Endodermal cell (in vitro differentiated cells): ENCODE measurements at regions not wholly inside any gene's neighbourhood (a gene's known extent, or its start where the extent isn't known, plus 50 kb on each side); places are given as distances from the start of the nearest gene placed in this dataset.

Experiments
- DNase-seq: peaks from one replicate; pipeline ENCODE4 v3.0.0-alpha.2; 2017
- H3K27ac ChIP-seq: 2 replicates; pipeline ENCODE4 v1.5.1; 2013; ENCODE audit warnings: mild to moderate bottlenecking, low read depth, low read length, moderate library complexity
- H3K27me3 ChIP-seq: 2 replicates; pipeline ENCODE4 v1.6.1; 2013; ENCODE audit warnings: mild to moderate bottlenecking, low read length, moderate library complexity; ENCODE audit not compliant: insufficient read depth, control insufficient read depth, poor library complexity, severe bottlenecking
- H3K36me3 ChIP-seq: 2 replicates; pipeline ENCODE4 v1.7.0; 2013; ENCODE audit warnings: mild to moderate bottlenecking, low read length, moderate library complexity; ENCODE audit not compliant: control insufficient read depth, insufficient read depth
- H3K4me1 ChIP-seq: one replicate; pipeline ENCODE4 v1.7.0; 2013; ENCODE audit warnings: low read length; ENCODE audit not compliant: control insufficient read depth, insufficient read depth
- H3K4me3 ChIP-seq: 2 replicates; pipeline ENCODE4 v1.5.1; 2013; ENCODE audit warnings: mild to moderate bottlenecking, low read length, moderate library complexity
- H3K9ac ChIP-seq: 2 replicates; pipeline ENCODE4 v1.6.1; 2013; ENCODE audit warnings: mild to moderate bottlenecking, low read length, moderate library complexity; ENCODE audit not compliant: poor library complexity, severe bottlenecking; ENCODE audit errors: extremely low read depth
- H3K9me3 ChIP-seq: 2 replicates; pipeline ENCODE4 v1.6.1; 2013; ENCODE audit warnings: mild to moderate bottlenecking, low read length, moderate library complexity; ENCODE audit not compliant: control insufficient read depth
- H3K27ac Mint-ChIP-seq: 2 replicates; pipeline ENCODE4 v1.8.0; 2020; ENCODE audit warnings: mixed read lengths
- H3K27me3 Mint-ChIP-seq: 2 replicates; pipeline ENCODE4 v1.8.0; 2021; ENCODE audit warnings: mild to moderate bottlenecking, mixed read lengths; ENCODE audit not compliant: insufficient read depth
- H3K36me3 Mint-ChIP-seq: 2 replicates; pipeline ENCODE4 v1.8.0; 2020; ENCODE audit warnings: low read depth, mixed read lengths
- H3K4me1 Mint-ChIP-seq: 2 replicates; pipeline ENCODE4 v1.8.0; 2020; ENCODE audit warnings: mixed read lengths
- H3K4me3 Mint-ChIP-seq: 2 replicates; pipeline ENCODE4 v1.8.0; 2020; ENCODE audit warnings: mild to moderate bottlenecking, moderate library complexity, mixed read lengths
- H3K9me3 Mint-ChIP-seq: 2 replicates; pipeline ENCODE4 v1.8.0; 2020; ENCODE audit warnings: mild to moderate bottlenecking, mixed read lengths
- CTCF ChIP-seq: fragments of 200-600 bp; sonication (generic); conservative IDR thresholded peaks from 2 replicates; pipeline ENCODE4 v1.5.0; 2021; ENCODE audit warnings: antibody characterized with exemption, mild to moderate bottlenecking
- WGBS, 2 experiments: methylation state at CpG; one replicate each; pipeline versions ENCODE4 v1.1.5 to v1.1.7; 2013; ENCODE audit warnings: missing lambda C conversion rate in 2 of 2, mixed read lengths in 1 of 2; ENCODE audit not compliant: insufficient coverage in 1 of 2, insufficient read length in 1 of 2; 5-methylcytosine and 5-hydroxymethylcytosine counted together

- H3K4me3 ChIP-seq = no peak overlapping the region
- Mint-ChIP-seq H3K27ac (no peak overlapping the region), H3K27me3 (no peaks in the 10 kb centered on the region), H3K4me3 (no peak overlapping the region), H3K4me1 (peaks cover 43% of the 10 kb centered on the region), H3K9me3 (no peaks in the 10 kb centered on the region), H3K36me3 (no peaks in the 10 kb centered on the region)
- no peak overlapping the region for H3K9ac ChIP-seq
- no peaks in the 10 kb centered on the region for H3K27me3 ChIP-seq
- H3K4me1 ChIP-seq = no peaks in the 10 kb centered on the region
- no peaks in the 10 kb centered on the region for H3K9me3 ChIP-seq
- H3K36me3 ChIP-seq = no peaks in the 10 kb centered on the region
- peak; percentile 73 for TF ChIP-seq CTCF
- peak; percentile 72 for DNase-seq
- 88 to 100% methylated on average over 5 to 6 of the region's 6 CpGs for WGBS, 2 experiments
- no peak overlapping the region for H3K27ac ChIP-seq
Measured at GRCh38 chr16:51355195-51355594, 204.1 kb upstream of the SALL1 start.

- Histone ChIP-seq H3K9me3 (no peaks in the 10 kb centered on the region), H3K4me3 (no peak overlapping the region), H3K4me1 (no peaks in the 10 kb centered on the region), H3K27me3 (no peaks in the 10 kb centered on the region), H3K9ac (no peak overlapping the region), H3K36me3 (no peaks in the 10 kb centered on the region), H3K27ac (no peak overlapping the region)
- Mint-ChIP-seq H3K9me3 (no peaks in the 10 kb centered on the region), H3K36me3 (no peaks in the 10 kb centered on the region), H3K27ac (no peak overlapping the region), H3K4me3 (no peak overlapping the region), H3K4me1 (peaks cover 34% of the 10 kb centered on the region), H3K27me3 (no peaks in the 10 kb centered on the region)
- no peak for TF ChIP-seq CTCF
- 98 to 100% methylated on average over 1 to 3 of the region's 3 CpGs for WGBS, 2 experiments
- no peak for DNase-seq
Measured at GRCh38 chr16:51353055-51353454, 202.0 kb upstream of the SALL1 start.

GRCh38 chr16:51349626-51350025 lies 198.6 kb upstream of the SALL1 start:
- no peaks in the 10 kb centered on the region for H3K4me1 ChIP-seq
- WGBS, 2 experiments = 95% methylated on average over 2 to 3 of the region's 3 CpGs
- Mint-ChIP-seq H3K27me3 (no peaks in the 10 kb centered on the region), H3K4me1 (peaks cover 2% of the 10 kb centered on the region), H3K4me3 (no peak overlapping the region), H3K27ac (no peak overlapping the region), H3K36me3 (no peaks in the 10 kb centered on the region), H3K9me3 (no peaks in the 10 kb centered on the region)
- no peak for DNase-seq
- H3K36me3 ChIP-seq = no peaks in the 10 kb centered on the region
- no peak for TF ChIP-seq CTCF
- H3K27me3 ChIP-seq = no peaks in the 10 kb centered on the region
- no peaks in the 10 kb centered on the region for H3K9me3 ChIP-seq
- H3K9ac ChIP-seq = no peak overlapping the region
- no peak overlapping the region for H3K27ac ChIP-seq
- H3K4me3 ChIP-seq = no peak overlapping the region
